HL-60 (cell line): ENCODE measurements at regions not wholly inside any gene's neighbourhood (a gene's known extent, or its start where the extent isn't known, plus 50 kb on each side); places are given as distances from the start of the nearest gene placed in this dataset.
"Not testable (repeated sequence)": the region's sequence is repeated elsewhere in the genome, so short reads cannot be mapped to it uniquely, and the experiment has no call there.

ENCODE experiments used
- DNase-seq, 2 experiments: peaks; one replicate each; pipeline ENCODE4 v3.0.0-alpha.2; 2010 to 2020; ENCODE audit warnings: low read depth in 1 of 2, low spot score in 1 of 2
- H3K27ac ChIP-seq: fragments of 250-450 bp; sonication (Bioruptor Pico); replicated peaks from 2 replicates; pipeline ENCODE4 v1.5.1; 2020; ENCODE audit warnings: mild to moderate bottlenecking, moderate library complexity
- H3K27me3 ChIP-seq: fragments of 250-450 bp; sonication (Bioruptor Pico); 2 replicates; pipeline ENCODE4 v1.5.1; 2021; ENCODE audit warnings: mild to moderate bottlenecking, moderate library complexity; ENCODE audit not compliant: insufficient read depth, poor library complexity, severe bottlenecking
- H3K4me3 ChIP-seq: replicated peaks from 2 replicates; pipeline ENCODE4 v1.5.1; 2011; ENCODE audit warnings: mild to moderate bottlenecking, control low read depth, low read length; ENCODE audit not compliant: insufficient read depth
- GABPA ChIP-seq: IDR thresholded peaks from 2 replicates; pipeline ENCODE4 v1.6.1; 2012; ENCODE audit warnings: low read depth
- POLR2AphosphoS5 ChIP-seq: IDR thresholded peaks from 2 replicates; pipeline ENCODE4 v1.6.1; 2012; ENCODE audit warnings: low read depth
- REST ChIP-seq: IDR thresholded peaks from 2 replicates; pipeline ENCODE4 v1.6.1; 2012; ENCODE audit warnings: low read depth; ENCODE audit not compliant: insufficient replicate concordance
- SPI1 ChIP-seq: IDR thresholded peaks from 2 replicates; pipeline ENCODE4 v1.6.1; 2012; ENCODE audit warnings: low read depth, mild to moderate bottlenecking, borderline replicate concordance
- TF ChIP-seq, protein P1 (sequence below): IDR thresholded peaks from one replicate; pipeline ENCODE4 v1.5.1; 2011; ENCODE audit warnings: low read length, control low read depth, inconsistent platforms; ENCODE audit not compliant: insufficient read depth

GRCh38 chr4:188403272-188403671 is 264.0 kb downstream of the TRIML1 start:
- H3K4me3 ChIP-seq = no peak overlapping the region
- no peak for TF ChIP-seq REST
- TF ChIP-seq POLR2AphosphoS5 = no peak
- TF ChIP-seq SPI1 = no peak
- TF ChIP-seq, protein P1, sequence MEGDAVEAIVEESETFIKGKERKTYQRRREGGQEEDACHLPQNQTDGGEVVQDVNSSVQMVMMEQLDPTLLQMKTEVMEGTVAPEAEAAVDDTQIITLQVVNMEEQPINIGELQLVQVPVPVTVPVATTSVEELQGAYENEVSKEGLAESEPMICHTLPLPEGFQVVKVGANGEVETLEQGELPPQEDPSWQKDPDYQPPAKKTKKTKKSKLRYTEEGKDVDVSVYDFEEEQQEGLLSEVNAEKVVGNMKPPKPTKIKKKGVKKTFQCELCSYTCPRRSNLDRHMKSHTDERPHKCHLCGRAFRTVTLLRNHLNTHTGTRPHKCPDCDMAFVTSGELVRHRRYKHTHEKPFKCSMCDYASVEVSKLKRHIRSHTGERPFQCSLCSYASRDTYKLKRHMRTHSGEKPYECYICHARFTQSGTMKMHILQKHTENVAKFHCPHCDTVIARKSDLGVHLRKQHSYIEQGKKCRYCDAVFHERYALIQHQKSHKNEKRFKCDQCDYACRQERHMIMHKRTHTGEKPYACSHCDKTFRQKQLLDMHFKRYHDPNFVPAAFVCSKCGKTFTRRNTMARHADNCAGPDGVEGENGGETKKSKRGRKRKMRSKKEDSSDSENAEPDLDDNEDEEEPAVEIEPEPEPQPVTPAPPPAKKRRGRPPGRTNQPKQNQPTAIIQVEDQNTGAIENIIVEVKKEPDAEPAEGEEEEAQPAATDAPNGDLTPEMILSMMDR = no peak
- TF ChIP-seq GABPA = no peak
- DNase-seq = no peak
- no peak overlapping the region for H3K27ac ChIP-seq
- H3K27me3 ChIP-seq = no peaks in the 10 kb centered on the region

DNA sequence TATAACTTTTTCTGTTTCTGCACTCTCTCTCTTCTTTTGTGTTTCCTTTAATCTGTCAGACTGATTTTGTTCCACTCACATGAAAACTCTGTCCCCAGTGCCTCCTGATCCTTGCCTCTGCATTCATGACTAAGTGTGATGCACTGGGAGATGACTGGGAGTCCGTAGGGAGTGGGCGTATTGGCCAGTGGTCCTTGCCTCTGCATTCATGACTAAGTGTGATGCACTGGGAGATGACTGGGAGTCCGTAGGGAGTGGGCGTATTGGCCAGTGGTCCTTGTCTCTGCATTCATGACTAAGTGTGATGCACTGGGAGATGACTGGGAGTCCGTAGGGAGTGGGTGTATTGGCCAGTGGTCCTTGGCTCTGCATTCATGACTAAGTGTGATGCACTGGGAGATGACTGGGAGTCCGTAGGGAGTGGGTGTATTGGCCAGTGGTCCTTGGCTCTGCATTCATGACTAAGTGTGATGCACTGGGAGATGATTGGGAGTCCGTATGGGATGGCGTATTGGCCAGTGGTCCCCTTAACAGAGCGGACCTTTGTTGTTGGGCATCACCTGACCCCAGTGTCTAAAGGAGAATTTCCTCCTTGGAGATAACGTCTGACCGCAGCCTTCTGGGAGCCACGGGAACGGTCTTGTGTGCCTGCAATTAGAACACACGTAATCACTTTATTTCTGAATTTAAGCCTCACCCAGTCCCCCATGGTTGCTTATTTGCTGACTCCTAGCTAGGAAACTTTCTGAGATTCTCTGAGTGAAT is 266.0 kb downstream of the TRIML1 start:
- not testable (repeated sequence) for H3K27me3 ChIP-seq, H3K4me3 ChIP-seq, DNase-seq, H3K27ac ChIP-seq

GRCh38 chr4:188408244-188409030 is 269.2 kb downstream of the TRIML1 start:
- no peak for TF ChIP-seq SPI1
- TF ChIP-seq, protein P1 = no peak
- no peak for TF ChIP-seq POLR2AphosphoS5
- TF ChIP-seq GABPA = no peak
- no peak for TF ChIP-seq REST
- no peak for DNase-seq
- Histone ChIP-seq H3K27ac (no peak overlapping the region), H3K27me3 (no peaks in the 10 kb centered on the region), H3K4me3 (no peak overlapping the region)

- H3K4me3 ChIP-seq = no peak overlapping the region
- no peaks in the 10 kb centered on the region for H3K27me3 ChIP-seq
- TF ChIP-seq, protein P1 = no peak
- TF ChIP-seq SPI1 (no peak), GABPA (no peak), POLR2AphosphoS5 (no peak), REST (no peak)
- DNase-seq = no peak
- H3K27ac ChIP-seq = no peak overlapping the region
These were observed 270.6 kb downstream of the TRIML1 start for GRCh38 chr4:188409851-188410250.
